ENCODE measurements at regions not wholly inside any gene's neighbourhood (a gene's known extent, or its start where the extent isn't known, plus 50 kb on each side); places are given as distances from the start of the nearest gene placed in this dataset.

- no peak for DNase-seq
- H3K27ac Mint-ChIP-seq (ENCODE audit: unreplicated experiment) = no peak overlapping the region
- intact Hi-C loops (cut with micrococcal nuclease; ENCODE audit: unreplicated experiment) = no loop called here
- no peak overlapping the region for H3K4me3 Mint-ChIP-seq (ENCODE audit: low read depth, unreplicated experiment)
- CTCF ChIA-PET = no interaction called here
- H3K9me3 Mint-ChIP-seq (ENCODE audit: low read depth, unreplicated experiment) = peaks cover 7% of the 10 kb centered on the region
- H3K27me3 Mint-ChIP-seq (ENCODE audit: unreplicated experiment) = no peaks in the 10 kb centered on the region
- TF ChIP-seq CTCF (IDR thresholded peaks at IDR 0.05; ENCODE audit: unreplicated experiment) = no peak
- no peaks in the 10 kb centered on the region for H3K4me1 Mint-ChIP-seq (ENCODE audit: low read depth, unreplicated experiment)
- no peaks in the 10 kb centered on the region for H3K36me3 Mint-ChIP-seq (ENCODE audit: insufficient read depth, unreplicated experiment)
- BruUV-seq (replicated peaks) = no TSS peak
Measured at GRCh38 chr10:130809181-130809580, 502.3 kb downstream of the TCERG1L start.

DNA sequence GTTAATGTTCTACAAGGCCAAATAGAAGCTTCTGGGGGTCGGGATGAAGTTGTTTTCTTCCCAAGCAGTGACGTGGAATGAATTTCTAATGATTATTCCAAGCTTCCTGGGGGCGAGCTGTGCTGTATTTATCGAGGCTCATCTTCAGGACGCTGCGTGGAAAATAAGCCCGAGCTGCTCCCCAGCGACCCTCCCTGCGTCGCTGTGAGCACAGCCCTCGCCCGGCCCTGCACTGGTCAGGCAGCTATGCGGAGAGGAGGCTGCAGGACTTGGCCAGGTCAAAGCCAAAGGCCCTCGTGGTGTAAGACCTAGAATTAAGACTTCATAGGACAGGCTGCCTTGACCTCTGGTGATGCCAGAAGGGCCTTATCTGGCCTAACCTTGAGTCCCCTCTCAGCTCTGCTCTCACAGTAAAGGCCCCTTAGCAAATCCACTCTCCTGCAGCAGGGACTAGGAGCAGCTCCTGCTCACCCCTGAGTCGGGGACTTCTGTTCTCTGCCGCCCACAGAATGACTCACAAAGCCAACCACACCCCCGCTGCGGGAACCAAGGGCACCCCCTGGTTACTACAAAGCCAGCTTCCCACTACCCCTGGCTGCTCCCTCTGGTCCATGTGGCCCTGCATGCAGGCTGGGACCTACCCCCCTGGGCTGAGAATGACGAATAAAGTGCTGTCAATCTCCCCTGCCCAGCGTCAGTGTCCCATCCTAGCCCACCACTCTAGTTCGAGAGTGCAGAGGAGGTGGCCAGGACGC lies 501.6 kb downstream of the TCERG1L start:
- H3K27me3 Mint-ChIP-seq (ENCODE audit: unreplicated experiment) = no peaks in the 10 kb centered on the region
- DNase-seq = no peak
- H3K9me3 Mint-ChIP-seq (ENCODE audit: low read depth, unreplicated experiment) = peaks cover 4% of the 10 kb centered on the region
- intact Hi-C loops (cut with micrococcal nuclease; ENCODE audit: unreplicated experiment) = no loop called here
- H3K36me3 Mint-ChIP-seq (ENCODE audit: insufficient read depth, unreplicated experiment) = no peaks in the 10 kb centered on the region
- no peaks in the 10 kb centered on the region for H3K4me1 Mint-ChIP-seq (ENCODE audit: low read depth, unreplicated experiment)
- CTCF ChIA-PET = no interaction called here
- no peak for TF ChIP-seq CTCF (IDR thresholded peaks at IDR 0.05; ENCODE audit: unreplicated experiment)
- H3K4me3 Mint-ChIP-seq (ENCODE audit: low read depth, unreplicated experiment) = no peak overlapping the region
- no peak overlapping the region for H3K27ac Mint-ChIP-seq (ENCODE audit: unreplicated experiment)
- no TSS peak for BruUV-seq (replicated peaks)

DNA sequence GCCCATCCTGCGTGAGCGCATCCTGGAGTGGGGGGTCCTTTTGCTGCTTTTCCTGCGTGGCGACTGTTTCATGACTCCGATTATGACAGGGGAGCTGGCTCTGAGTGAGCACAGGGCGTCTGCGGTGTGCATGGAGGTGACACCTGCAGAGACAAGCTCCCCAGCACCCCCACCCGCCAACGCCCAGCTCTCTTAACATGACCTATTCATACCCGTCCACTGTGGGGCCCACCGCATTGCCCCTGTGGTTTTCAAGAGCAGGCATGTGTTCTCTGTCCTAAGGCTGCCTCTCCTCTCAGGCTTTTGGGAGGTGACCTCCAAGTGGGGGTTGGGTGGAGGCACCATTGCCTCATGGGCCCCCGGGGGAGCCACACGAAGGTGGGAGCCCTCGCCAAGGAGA lies 500.7 kb downstream of the TCERG1L start:
- Mint-ChIP-seq H3K27ac (ENCODE audit: unreplicated experiment) (no peak overlapping the region), H3K4me3 (ENCODE audit: low read depth, unreplicated experiment) (no peak overlapping the region), H3K27me3 (ENCODE audit: unreplicated experiment) (no peaks in the 10 kb centered on the region), H3K4me1 (ENCODE audit: low read depth, unreplicated experiment) (no peaks in the 10 kb centered on the region), H3K9me3 (ENCODE audit: low read depth, unreplicated experiment) (peaks cover 4% of the 10 kb centered on the region), H3K36me3 (ENCODE audit: insufficient read depth, unreplicated experiment) (no peaks in the 10 kb centered on the region)
- DNase-seq = no peak
- CTCF ChIA-PET = no interaction called here
- intact Hi-C loops (cut with micrococcal nuclease; ENCODE audit: unreplicated experiment) = no loop called here
- no TSS peak for BruUV-seq (replicated peaks)
- no peak for TF ChIP-seq CTCF (IDR thresholded peaks at IDR 0.05; ENCODE audit: unreplicated experiment)

DNA sequence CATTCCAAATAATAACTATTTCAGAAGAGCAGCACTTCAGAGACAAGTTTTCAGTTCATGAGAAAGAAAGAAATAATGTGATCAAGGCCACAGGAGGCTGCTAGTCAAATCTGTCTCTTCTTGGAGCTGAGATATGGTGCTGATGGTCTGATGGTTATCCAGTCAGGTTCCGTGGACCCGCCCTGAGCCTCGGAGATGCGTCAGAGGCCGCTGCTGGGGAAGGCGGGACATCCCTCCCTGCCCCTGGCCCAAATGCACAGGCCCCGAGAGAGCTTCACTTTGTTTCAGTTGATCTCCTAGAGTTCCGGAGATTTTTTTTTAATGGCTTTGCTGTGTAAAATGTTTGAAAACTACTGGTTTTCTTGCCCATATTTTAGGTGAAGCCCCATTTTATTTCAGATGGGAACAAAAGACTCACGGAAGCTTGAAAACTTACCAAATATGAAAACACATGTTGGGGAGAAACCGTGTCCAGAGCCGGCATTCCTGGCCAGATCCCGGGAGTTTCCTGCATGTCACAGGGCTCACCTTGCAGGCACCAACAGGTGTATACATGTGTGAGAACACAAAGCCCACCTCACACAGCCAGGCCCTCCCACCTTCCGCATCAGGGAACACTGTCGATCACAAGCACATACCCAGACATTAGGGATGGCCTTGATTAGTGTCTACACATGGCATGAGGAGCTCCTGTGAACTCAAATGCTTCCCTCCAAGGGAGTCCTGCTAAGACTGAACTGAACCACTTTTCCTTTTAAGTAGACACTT lies 499.0 kb downstream of the TCERG1L start:
- Mint-ChIP-seq H3K36me3 (ENCODE audit: insufficient read depth, unreplicated experiment) (no peaks in the 10 kb centered on the region), H3K9me3 (ENCODE audit: low read depth, unreplicated experiment) (peaks cover 7% of the 10 kb centered on the region), H3K27me3 (ENCODE audit: unreplicated experiment) (no peaks in the 10 kb centered on the region), H3K4me3 (ENCODE audit: low read depth, unreplicated experiment) (no peak overlapping the region), H3K27ac (ENCODE audit: unreplicated experiment) (no peak overlapping the region), H3K4me1 (ENCODE audit: low read depth, unreplicated experiment) (no peaks in the 10 kb centered on the region)
- no peak for DNase-seq
- intact Hi-C loops (cut with micrococcal nuclease; ENCODE audit: unreplicated experiment) = no loop called here
- no peak for TF ChIP-seq CTCF (IDR thresholded peaks at IDR 0.05; ENCODE audit: unreplicated experiment)
- BruUV-seq (replicated peaks) = no TSS peak
- CTCF ChIA-PET = no interaction called here
